Stimulated activated CD4-positive, alpha-beta T cell treated with anti-CD3 and anti-CD28 coated beads, Interleukin-2, amount 100 ng/mL, for 48 hours (primary cell): ENCODE measurements at regions not wholly inside any gene's neighbourhood (a gene's known extent, or its start where the extent isn't known, plus 50 kb on each side); places are given as distances from the start of the nearest gene placed in this dataset.
"Not testable (repeated sequence)": the region's sequence is repeated elsewhere in the genome, so short reads cannot be mapped to it uniquely, and the experiment has no call there.

ENCODE experiments used
- DNase-seq, 2 donors: peaks; one replicate each; pipeline ENCODE4 v3.0.0-alpha.2; 2020

DNA sequence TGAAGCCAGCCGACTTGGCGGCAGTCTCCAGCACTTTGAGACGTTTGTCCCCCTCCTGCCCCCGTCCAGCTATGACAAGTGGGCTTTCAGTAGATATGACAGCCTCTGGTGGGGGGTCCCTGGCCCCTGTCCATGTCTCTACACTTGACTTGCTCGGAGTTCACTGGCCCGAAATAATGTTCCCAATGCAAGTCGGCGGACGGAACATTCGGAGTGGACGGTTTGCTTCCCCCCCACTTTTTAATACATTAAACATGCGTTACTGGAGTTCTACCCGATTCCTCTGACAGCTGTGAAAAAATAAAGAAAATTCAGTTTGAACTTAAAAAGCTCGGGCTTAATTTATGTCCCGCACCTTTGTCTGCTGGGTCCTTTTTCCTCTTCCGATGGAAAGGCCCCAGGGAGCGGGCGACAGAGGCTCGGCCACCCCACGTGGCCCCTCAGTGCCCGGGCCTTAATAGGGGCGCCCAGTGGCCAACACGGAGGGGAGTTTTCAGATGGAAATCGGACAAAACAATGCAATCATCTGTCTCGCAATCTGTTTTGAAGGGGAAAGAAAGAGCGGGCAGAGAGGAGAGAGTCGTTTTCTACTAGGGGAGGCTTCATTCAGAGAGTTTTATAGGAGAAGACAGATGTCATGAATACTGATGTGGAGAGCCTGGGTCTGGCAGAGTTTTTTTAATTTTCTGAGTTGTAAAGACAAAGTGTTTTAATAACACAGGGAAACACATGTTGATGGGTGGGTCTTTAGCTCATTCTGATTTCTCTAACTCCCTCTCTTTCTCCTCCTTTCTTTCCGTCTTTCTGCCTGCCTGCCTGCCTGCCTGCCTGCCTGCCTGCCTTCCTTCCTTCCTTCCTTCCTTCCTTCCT is 50.2 kb downstream of the SMIM38 start:
- DNase-seq, result no peak

DNA sequence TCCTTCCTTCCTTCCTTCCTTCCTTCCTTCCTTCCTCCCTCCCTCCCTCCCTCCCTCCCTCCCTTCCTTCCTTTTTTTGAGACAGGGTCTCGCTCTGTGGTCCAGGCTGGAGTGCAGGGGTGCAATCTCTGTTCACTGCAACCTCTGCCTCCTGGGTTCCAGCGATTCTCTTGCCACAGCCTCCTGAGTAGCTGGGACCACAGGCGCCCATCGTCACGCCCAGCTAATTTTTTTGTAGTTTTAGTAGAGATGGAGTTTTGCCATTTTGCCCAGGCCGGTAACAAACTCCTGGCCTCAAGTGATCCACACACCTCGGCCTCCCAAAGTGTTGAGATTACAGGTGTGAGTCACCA is 50.9 kb downstream of the SMIM38 start:
- DNase-seq, result not testable (repeated sequence)

DNA sequence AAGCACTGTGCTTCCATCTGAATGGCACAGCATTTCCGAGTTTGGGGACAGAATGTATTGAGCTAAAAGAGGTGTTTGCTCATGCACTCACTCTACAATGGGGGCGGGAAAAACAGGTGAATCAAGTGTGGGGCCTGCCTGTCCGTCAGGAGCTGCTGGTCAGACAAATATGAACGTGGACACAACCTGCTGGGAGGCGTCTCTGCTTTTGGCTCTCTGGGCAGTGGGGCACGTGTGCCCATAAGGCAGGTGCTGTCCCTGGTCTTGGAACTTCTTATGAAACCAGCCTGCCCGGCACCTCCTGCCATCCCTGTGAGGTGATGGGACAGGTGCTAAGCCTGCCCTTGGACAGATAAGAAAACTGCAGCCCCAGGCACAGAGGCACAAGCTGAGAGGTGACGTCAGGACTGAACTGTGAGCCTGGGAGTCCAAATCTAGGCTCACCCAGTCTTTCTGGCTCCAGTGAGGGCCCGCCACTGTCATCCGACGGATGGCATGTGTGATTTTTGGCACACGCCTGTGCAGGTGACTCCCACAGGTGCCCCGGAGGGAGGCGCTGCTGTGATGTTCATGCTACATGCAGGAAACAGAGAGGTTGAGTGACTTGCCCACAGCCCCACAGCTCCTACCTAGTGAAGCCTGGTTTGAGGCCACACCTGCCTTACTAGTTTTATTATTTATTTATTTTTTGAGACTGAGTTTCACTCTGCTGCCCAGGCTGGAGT is 51.6 kb downstream of the SMIM38 start:
- no peak for DNase-seq

DNA sequence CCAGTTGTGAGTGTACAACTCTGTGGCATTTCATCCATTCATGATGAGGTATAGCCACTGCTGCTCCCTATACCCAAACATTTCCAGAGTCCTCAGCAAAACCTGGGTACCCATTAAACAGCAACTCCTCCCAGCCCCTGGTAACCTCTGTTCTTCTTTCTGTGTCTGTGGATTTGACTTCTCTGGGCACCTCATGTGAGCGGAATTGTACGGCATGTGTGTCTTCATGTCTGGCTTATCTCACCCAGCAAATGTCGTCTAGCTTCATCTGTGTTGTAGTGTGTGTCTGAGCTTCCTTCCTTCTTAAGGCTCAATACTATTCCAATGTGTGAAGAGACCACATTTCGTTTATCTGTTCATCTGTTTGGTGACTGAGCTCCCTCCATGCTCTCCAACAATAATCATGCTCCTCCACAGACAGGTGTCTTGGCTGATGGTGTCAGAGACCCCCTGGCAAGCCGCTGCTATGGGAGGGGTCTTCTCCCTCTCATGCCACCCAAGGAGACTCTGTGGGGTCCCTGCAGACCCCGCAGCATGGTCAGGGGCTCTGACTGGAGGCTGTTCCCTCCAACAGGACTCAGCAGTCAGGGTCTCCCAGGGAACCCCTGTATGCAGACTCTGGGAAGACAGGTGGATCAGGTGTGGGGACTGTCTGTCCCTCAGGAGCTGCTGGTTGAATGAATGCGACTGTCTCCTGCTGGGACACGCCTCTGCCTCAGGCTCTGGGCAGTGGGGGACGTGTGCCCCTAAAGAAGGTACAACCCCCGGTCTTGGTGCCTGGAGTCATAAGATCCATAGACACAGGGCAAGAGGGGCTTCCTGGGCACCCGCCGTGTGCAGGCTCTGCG is 52.7 kb downstream of the SMIM38 start:
- no peak for DNase-seq

DNA sequence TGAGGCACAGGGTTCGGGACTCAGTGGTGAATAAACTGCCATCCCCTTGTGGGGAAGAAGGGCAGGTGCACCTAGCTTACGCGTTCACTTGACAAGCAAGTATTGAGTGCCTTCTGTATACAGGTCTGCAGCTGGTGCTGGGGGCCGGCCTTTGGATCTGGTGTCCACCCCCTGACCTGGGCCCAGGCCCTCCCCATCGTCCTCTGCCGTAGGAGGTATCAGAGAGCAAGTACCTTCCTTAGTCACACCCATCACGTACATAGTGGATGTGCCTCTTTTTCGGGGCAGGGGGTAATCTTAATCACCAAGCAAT is 53.3 kb downstream of the SMIM38 start:
- no peak for DNase-seq

DNA sequence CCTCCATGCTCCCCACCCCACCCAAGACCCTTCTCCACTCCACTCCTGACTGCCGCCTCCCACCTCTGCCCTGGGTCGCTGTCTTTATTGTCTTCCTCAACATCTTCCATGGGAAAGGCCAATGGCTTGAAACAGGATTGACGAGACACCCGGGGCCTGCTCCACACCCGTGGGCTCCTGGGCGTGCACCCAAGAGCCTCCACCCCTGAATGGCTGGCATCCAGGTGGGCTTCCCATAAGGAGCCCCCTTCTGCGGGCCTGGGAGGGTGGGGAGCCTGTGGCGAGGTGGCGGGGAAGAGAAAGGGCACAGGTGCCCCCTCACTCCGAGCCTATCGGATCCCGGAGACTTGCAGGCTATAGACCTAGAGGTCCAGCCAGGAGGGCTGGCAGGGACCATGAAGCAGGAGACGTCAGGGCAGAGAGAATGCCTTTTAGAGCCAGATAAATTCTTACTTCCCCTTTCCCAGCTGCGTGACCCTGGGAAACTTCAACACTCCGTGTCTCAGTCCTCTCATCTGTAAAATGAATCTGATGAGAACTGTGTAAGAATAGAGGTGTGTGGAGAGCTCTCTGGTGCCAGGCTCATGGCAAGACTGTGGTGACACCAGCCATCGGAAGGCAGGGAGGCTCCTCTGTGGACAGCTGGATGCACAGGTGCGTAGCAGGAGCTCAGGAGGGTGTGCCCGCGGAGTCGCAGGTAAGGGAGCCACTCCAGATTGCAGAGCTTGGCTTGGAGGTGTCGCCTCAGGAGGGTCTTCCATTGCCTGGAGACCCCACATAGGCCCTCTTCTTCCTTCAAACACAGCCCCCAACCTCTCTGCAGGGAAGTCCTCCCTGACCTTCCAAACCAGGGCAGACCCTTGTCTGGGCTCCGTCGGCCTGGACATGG is 53.9 kb downstream of the SMIM38 start:
- no peak for DNase-seq

DNA sequence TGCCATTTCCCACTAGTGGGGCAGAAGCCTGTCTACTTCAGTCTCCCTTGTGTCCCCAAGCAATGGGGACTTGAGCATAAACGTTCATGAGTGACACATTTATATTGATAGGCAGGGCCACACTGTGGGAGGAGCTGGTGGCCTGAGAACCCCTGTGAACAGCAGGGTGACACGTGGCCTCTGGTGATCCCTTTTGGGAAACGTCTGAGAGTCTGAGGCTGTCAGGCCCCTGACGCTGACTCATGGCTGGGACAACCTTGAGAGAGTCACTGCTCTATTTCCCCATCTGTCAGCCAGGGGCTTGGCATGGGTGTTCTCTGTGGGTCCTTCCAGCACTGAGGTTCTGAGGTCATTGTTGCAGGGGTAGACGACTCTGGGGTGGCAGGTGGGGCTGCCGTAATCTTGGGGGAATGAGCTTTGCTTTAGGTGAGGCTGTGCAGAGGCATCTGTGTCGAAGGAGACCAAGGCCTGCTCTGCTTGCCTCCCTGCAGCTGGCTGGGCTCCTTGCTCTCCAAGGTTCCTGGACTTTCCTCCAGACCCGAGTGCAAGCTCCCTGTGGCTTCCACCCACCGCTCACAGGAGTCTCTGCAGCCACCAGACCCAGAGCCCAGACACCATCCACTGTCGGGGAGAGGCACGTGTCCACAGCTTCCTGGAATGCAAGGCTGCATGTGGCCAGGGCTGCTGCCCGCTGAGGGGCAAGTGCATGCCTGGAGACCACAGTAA is 54.7 kb downstream of the SMIM38 start:
- no peak for DNase-seq

DNA sequence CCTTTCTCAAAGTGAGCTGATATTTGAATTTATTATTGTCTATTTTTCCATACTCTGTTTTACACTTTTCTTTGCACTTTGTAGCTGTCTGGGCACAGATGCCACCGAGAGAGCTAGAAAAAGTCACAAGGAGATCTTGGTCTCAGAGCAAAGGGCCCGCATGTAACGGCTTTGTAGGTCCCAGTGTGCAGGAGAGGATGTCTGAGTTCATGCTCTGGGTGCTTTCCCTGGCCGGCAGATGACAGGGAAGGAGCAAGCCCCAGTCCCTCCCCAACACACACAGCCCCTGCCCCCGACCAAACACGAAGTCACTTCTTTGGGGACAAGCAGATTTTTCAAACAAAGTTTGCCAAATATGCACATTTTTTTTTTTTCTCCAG is 55.8 kb downstream of the SMIM38 start:
- no peak for DNase-seq

DNA sequence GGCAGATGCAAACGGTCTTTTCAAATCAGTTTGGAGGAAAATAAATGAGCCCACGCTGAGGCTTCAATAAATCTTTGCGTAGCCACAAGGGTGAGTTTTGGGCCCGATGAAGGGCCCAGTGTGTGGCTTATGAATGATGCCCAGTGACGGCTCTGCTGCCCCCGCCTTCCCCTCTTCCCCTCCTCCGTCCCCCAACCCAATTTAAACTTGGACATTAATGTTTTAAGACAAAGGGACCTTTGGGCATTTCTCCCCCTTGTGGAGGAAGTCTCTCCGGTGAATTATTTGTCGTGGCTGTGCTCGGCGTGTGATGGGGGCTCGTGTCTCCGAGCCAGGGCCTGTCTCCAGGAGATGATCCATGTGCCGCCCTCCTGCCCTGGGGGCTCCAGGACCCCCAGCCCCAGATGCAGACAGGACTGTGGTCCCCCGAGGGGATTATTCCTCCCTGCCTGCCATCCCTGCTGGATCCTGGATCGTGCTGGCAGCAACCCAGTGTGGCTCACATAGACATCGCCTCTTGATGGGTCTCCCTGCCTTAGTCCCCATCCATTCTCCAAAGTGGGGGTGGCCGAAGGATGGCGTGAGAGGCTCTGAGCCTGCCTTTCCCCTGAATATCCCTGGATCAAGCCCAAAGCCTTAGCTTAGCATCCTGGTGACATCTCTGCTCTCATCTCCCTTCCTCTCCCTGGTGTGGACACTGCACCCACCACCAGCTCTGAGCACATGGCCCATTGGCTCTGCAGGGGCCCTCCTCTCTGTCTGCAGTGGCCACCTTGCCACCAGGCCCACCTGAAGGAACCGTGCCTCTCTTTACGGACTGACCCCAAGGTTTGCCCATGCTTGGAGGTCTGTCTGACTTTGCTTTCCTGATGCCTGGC is 56.4 kb downstream of the SMIM38 start:
- DNase-seq, result no peak

DNA sequence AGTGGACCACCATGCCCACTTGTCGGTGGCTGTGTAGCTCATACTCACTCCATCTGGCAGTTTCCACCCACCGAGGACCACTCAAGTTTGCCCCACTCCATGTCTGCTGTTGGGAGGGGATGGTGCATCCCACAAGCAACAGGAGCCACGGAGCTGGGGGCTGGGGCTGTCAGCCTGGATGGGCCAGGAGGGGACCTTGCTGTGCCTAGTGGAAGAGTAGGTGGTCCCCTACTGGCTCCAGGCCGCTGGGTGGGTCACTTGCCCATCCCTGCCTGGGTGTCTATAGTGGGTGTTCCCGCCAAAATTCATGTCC is 57.0 kb downstream of the SMIM38 start:
- no peak for DNase-seq

DNA sequence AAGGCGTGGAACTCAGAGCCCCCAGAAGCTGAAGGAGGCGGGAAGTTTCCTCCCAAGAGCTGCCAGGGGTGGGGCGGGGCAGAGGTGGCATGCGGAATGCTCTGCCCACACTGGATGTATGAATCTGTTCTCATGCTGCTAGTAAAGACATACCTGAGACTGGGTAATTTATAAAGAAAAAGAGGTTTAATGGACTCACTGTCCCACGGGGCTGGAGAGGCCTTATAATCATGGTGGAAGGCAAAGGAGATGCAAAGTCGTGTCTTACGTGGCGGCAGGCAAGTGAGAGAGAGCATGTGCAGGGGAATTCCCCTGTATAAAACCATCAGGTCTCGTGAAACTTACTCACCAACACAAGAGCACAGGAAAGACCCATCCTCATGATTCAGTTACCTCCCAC is 57.6 kb downstream of the SMIM38 start:
- DNase-seq, result peak; percentile 13 to 17

DNA sequence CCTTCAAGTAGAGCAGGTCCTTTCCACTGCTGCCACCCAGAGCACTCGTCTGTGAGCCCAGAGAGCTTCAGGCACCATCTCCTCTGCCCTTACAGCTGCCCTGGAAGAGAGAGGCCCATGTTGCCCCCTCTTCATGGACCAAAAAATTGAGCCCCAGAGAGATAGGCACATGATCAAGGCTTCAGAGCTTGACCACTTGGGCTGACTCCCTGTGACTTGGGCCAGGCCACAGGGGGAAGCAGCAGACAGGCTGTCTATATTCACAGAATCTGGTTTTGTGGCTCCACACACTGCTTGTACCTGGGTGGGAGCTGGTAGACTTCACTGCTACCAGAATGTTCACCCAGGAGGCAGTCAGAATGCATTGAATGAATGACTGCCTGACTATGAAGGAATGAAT is 58.2 kb downstream of the SMIM38 start:
- no peak for DNase-seq

DNA sequence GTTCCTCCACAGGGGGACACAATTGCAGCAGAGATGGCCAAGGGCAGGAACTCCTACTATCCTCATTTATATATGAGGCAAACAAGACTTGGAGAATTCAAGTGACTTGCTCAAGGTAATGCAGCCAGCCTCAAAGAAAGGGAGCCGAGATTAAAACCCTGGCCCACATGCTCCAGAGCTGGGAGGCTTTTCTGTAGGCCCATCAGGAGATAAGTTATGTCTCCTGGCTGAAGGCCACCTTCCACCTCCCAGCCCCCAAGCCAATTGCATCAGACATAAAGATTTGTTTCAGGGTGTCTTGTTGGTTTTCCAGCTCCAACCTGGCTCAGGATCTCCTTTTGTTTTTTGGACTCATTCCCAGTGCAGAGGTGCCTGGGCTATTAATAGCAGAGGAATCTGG is 59.5 kb downstream of the SMIM38 start:
- no peak for DNase-seq

DNA sequence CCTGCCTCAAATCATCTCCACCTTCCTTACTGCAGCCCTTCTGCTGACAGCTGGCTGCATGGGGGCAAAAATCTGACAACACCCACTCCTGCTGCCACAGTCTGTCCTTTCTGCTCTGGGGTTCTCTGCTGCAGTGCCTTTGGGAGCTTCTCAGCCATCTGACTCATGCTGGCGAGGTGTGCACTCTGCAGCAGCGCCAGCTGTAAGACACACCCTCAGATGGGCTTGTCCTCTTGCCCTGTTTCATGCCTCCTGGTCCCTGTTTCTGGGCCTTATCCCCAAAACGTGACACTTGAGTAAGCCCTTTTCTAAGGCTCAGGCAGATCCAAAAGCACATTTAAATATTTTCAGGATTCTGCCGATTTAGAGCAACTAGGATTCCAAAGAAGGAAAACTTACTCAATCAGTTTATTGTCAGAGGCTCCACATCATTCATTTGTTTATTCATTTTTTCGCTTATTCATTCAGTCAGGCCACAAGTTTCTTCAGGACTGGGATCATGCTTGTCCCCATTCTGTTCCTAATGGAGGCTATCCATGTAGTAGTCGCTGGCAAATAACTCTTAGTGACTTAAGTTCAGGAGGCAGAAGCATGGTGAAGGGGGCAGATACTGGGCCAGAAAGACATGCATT is 60.2 kb downstream of the SMIM38 start:
- DNase-seq, result no peak

DNA sequence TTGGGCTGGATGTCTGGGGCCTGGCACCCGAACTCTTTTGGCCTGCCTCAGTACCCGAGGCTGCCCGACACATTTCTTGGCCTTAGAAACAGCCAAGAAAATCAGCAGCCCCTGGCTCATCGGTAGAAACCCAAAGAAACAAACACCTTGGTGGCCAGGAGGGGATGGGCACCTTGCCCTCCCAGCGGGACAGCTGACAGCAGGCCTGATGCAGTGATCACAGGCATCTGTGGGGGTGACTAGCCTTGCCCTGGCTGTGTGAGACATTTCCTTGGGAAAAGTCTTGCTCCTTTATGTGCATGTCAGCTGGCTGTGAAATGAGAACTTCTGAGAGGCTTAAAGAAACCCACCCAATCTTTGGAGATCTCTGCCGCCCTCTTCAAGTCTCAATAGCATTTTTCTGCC is 60.9 kb downstream of the SMIM38 start:
- DNase-seq, result no peak

DNA sequence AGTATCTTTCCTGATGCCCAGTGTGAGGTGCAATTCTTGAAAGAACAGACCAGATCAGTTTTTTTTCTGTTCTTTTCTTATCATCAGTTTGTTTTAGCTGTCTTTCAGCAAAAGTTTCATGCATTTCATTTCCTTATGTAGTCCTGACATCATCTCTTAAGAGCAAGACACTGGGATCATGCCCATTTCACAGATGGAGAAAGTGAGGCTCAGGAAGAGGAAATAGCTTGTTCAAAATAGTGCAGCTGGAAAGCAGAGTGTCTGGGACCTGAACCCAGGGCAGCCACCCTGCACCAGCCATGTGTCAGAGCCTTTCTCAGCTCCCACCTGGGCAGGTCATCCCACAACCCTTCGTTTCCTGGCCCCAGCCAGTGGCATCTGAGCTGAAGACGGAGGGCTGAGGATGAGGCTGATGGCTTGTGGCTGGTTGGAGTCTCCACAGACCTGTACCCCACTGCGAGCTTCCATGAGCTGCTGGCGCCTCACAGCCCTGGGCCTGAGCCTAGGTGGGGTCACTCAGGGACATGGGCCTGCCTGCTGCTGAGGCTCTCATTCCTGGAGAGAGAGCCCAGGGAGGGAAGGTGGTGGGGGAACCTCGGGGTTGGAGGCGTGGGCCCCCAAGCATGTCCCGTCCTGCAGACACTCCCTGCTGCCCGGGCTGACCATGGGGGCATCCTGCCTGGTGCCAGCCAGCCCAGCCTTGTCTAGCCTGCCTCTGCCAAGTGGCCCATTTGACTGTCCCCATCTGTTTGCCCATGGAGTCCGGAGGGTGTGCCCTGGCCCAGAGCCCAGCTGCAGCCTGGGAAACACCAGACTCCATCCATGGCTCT is 61.8 kb downstream of the SMIM38 start:
- no peak for DNase-seq

DNA sequence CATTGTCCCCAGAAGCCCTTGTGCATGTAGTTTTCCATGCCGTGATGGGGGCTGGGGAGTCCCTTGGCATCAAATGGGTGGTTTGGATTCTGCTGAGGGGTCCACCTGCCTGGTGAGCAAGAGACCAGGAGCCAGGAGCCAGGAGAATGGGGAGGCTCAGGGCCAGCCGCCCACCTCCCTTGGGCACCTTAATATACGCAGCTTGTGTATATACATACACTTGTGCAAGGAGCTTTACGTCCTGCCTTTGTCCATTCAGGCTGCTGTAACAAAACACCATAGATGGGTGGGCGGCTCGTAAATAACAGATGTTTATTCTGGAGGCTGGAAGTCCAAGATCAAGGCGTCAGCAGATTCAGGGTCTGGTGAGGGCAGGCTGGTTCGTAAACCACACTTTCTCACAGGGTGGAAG is 62.5 kb downstream of the SMIM38 start:
- no peak for DNase-seq

DNA sequence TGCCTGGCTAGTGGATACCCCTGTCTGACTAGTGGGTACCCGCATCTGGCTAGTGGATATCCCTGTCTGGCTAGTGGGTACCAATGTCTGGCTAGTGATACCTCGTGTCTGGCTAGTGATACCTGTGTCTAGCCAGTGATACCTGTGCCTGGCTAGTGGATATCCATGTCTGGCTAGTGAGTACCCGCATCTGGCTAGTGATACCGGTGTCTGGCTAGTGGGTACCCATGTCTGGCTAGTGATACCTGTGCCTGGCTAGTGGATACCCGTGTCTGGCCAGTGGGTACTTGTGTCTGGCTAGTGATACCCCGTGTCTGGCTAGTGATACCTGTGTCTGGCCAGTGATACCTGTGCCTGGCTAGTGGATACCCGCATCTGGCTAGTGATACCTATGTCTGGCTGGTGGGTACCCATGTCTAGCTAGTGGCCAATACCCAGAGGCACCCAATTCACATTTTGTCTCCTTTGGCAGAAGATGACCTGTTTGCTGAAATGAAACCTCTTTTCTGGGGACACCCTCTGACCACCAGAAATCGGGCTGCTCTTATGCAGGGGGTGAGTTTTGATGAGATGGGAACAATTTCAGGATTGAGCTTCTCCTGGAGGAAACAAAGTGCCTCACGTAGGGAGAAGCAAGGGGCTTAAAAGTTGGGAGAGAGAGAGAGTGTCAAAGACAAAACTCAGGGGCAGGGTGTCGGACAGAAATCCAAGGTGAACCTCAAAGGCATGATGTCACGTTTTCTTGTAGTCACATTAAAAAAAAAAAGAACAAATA is 63.4 kb downstream of the SMIM38 start:
- DNase-seq, result no peak

DNA sequence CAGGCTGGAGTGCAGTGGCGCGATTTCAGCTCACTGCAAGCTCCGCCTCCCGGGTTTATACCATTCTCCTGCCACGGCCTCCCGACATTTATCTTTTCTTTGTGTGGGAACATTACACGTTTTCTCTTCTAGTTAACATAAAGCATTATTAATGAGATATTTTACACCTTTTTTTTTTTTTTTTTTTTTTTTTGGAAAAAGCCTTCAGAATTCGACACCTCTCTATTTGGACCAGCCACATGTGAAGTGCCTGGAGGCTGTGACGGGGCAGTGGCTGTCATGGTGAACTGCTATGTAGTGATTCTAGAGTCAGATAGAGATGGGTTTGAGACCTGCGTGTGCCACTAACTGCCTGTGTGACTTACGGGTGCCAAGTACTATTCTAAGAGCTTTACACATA is 64.3 kb downstream of the SMIM38 start:
- no peak for DNase-seq
